ENCODE measurements at regions not wholly inside any gene's neighbourhood (a gene's known extent, or its start where the extent isn't known, plus 50 kb on each side); places are given as distances from the start of the nearest gene placed in this dataset.
A peak's percentile ranks its signal among the peaks of the same experiment; 100 is the strongest.

DNA sequence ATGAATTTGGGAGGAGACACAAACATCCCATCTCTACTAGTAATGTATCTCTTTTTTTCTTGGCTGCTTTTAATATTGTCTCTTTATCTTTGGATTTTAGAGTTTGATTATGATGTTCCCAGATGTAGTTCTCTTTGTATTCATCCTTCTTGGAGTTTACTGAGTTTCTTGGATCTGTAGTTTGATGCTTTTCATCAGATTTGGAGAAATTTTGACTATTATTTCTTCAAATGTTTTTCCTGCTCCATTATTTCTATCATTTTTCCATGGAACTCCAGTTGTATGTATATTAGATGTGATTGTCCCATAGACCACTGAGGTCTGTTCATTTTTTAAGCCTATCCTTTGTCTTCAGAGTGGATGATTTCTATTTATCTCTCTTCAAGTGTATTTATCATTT is 90.7 kb upstream of the ARHGAP5 start:
- H3K4me1 ChIP-seq (ENCODE audit: control insufficient read depth, insufficient read depth, low read length): peaks cover 12% of the 10 kb centered on the region
- ChIA-PET POLR2A (no interaction called here), CTCF (no interaction called here)
- no peak overlapping the region for H3K27ac ChIP-seq (ENCODE audit: extremely low read depth, low read depth, low read length)
- H3K36me3 ChIP-seq (ENCODE audit: control insufficient read depth in 2 of 2, insufficient read depth in 1 of 2, low read length in 2 of 2): no peaks in the 10 kb centered on the region
- TF ChIP-seq ZNF558 (tag by site-specific recombination; IDR thresholded peaks at IDR 0.05): peak; percentile 95
- TF ChIP-seq, protein P1, sequence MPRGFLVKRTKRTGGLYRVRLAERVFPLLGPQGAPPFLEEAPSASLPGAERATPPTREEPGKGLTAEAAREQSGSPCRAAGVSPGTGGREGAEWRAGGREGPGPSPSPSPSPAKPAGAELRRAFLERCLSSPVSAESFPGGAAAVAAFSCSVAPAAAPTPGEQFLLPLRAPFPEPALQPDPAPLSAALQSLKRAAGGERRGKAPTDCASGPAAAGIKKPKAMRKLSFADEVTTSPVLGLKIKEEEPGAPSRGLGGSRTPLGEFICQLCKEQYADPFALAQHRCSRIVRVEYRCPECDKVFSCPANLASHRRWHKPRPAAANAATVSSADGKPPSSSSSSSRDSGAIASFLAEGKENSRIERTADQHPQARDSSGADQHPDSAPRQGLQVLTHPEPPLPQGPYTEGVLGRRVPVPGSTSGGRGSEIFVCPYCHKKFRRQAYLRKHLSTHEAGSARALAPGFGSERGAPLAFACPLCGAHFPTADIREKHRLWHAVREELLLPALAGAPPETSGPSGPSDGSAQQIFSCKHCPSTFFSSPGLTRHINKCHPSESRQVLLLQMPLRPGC (tag by site-specific recombination; IDR thresholded peaks at IDR 0.05): no peak
- H3K4me3 ChIP-seq (ENCODE audit: low read depth, low read length): no peak overlapping the region
- H3K9me3 ChIP-seq (ENCODE audit: control insufficient read depth, insufficient read depth, low read depth, low read length): no peaks in the 10 kb centered on the region; the same call in 1 of the 2 replicates

DNA sequence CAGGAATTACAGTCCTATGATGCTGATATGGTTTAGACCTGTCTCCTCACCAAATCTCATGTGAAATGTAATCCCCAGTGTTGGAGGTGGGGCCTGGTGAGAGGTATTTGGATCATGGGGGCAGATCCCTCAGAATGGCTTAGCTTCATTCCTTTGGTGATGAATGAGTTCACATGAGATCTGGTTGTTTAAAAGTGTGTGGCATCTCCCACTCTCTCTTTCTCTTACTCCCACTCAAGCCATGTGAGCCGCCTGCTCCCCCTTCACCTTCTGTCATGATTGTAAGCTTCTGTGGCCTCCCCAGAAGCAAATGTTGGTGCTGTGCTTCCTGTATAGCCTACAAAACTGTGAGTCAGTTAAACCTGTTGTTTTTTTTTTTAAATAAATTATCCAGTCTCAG is 89.4 kb upstream of the ARHGAP5 start:
- Histone ChIP-seq H3K4me1 (ENCODE audit: control insufficient read depth, insufficient read depth, low read length) (peaks cover 16% of the 10 kb centered on the region), H3K9me3 (ENCODE audit: control insufficient read depth, insufficient read depth, low read depth, low read length) (no peaks in the 10 kb centered on the region; the same call in 1 of the 2 replicates), H3K36me3 (ENCODE audit: control insufficient read depth in 2 of 2, insufficient read depth in 1 of 2, low read length in 2 of 2) (no peaks in the 10 kb centered on the region), H3K4me3 (ENCODE audit: low read depth, low read length) (no peak overlapping the region), H3K27ac (ENCODE audit: extremely low read depth, low read depth, low read length) (no peak overlapping the region)
- CTCF ChIA-PET: no interaction called here
- POLR2A ChIA-PET: no interaction called here
- TF ChIP-seq EGR2 (tag by site-specific recombination; IDR thresholded peaks at IDR 0.05; ENCODE audit: low read depth): peak; percentile 35; the same call in 1 of the 2 replicates
- TF ChIP-seq, protein P2, sequence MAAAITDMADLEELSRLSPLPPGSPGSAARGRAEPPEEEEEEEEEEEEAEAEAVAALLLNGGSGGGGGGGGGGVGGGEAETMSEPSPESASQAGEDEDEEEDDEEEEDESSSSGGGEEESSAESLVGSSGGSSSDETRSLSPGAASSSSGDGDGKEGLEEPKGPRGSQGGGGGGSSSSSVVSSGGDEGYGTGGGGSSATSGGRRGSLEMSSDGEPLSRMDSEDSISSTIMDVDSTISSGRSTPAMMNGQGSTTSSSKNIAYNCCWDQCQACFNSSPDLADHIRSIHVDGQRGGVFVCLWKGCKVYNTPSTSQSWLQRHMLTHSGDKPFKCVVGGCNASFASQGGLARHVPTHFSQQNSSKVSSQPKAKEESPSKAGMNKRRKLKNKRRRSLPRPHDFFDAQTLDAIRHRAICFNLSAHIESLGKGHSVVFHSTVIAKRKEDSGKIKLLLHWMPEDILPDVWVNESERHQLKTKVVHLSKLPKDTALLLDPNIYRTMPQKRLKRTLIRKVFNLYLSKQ (tag by site-specific recombination; IDR thresholded peaks at IDR 0.05; ENCODE audit: borderline replicate concordance): no peak
- peak; percentile 43 for TF ChIP-seq ZFHX2 (tag by site-specific recombination; conservative IDR thresholded peaks at IDR 0.05)

DNA sequence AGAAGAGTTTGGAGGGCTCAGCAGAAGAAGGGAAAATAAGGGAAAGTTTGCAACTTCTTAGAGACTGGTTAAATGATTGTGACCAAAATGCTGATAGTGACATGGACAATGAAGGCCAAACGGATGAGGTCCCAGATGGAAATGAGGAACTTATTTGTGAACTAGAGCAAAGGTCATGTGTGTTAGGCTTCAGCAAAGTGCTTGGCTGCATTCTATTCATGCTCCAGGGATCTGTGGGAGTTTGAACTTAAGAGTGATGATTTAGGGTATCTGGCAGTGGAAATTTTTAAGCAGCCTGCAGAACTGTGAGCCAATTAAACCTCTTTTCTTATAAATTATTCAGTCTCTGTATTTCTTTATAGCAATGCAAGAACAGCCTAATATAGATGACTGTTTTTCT is 88.9 kb upstream of the ARHGAP5 start:
- no peak overlapping the region for H3K4me3 ChIP-seq (ENCODE audit: low read depth, low read length)
- TF ChIP-seq ZNF621 (tag by site-specific recombination; IDR thresholded peaks at IDR 0.05) (no peak), EGR2 (tag by site-specific recombination; IDR thresholded peaks at IDR 0.05; ENCODE audit: low read depth) (no peak), ZNF223 (tag by site-specific recombination; IDR thresholded peaks at IDR 0.05) (no peak), ZIC2 (tag by site-specific recombination; IDR thresholded peaks at IDR 0.05) (no peak), ZBTB1 (tag by site-specific recombination; IDR thresholded peaks at IDR 0.05) (no peak)
- TF ChIP-seq, protein P3, sequence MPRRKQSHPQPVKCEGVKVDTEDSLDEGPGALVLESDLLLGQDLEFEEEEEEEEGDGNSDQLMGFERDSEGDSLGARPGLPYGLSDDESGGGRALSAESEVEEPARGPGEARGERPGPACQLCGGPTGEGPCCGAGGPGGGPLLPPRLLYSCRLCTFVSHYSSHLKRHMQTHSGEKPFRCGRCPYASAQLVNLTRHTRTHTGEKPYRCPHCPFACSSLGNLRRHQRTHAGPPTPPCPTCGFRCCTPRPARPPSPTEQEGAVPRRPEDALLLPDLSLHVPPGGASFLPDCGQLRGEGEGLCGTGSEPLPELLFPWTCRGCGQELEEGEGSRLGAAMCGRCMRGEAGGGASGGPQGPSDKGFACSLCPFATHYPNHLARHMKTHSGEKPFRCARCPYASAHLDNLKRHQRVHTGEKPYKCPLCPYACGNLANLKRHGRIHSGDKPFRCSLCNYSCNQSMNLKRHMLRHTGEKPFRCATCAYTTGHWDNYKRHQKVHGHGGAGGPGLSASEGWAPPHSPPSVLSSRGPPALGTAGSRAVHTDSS (tag by site-specific recombination; IDR thresholded peaks at IDR 0.05): no peak
- POLR2A ChIA-PET: no interaction called here
- H3K27ac ChIP-seq (ENCODE audit: extremely low read depth, low read depth, low read length): no peak overlapping the region
- peaks cover 16% of the 10 kb centered on the region for H3K4me1 ChIP-seq (ENCODE audit: control insufficient read depth, insufficient read depth, low read length)
- CTCF ChIA-PET: no interaction called here
- no peaks in the 10 kb centered on the region for H3K9me3 ChIP-seq (ENCODE audit: control insufficient read depth, insufficient read depth, low read depth, low read length)
- H3K36me3 ChIP-seq (ENCODE audit: control insufficient read depth in 2 of 2, insufficient read depth in 1 of 2, low read length in 2 of 2): no peaks in the 10 kb centered on the region

DNA sequence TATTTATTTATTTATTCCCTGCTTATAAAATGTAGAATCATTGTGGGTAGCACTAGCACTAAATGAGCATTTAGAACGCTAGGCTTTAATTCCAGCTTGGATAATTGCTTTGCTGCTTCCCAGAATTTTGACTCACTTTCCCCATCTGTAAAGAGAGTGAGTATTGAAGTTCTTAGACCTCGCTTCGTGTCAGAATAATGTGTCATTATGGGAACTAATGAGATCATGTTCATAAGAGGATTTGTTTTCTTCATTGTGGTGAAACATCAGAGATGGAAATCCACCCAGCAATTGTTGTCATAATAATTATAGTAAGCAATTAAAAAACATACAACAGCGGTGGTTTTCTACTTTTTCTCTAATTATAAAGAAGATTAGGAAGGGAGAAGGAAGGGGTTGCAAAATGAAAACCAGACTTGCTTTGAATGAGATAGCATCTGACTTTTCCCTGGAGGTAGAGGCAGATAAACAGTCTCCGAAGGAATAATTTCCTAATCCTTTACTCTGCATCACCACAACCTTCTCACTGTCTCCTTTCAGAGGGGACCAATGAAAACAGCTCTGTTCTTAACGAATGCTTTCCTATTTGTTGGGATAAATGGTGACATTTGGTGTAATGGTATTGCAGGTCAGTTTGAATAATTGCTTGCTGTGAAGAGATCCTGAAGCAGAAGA is 86.8 kb upstream of the ARHGAP5 start:
- ChIA-PET CTCF (interaction anchor here (1.9 kb wide), 1 partner anchor 64 kb away, joined by 7 read pairs; no protein-coding TSS in a partner anchor), POLR2A (no interaction called here)
- H3K4me1 ChIP-seq (ENCODE audit: control insufficient read depth, insufficient read depth, low read length): peaks cover 22% of the 10 kb centered on the region
- no peaks in the 10 kb centered on the region for H3K36me3 ChIP-seq (ENCODE audit: control insufficient read depth in 2 of 2, insufficient read depth in 1 of 2, low read length in 2 of 2)
- no peaks in the 10 kb centered on the region for H3K9me3 ChIP-seq (ENCODE audit: control insufficient read depth, insufficient read depth, low read depth, low read length)
- no peak overlapping the region for H3K4me3 ChIP-seq (ENCODE audit: low read depth, low read length)
- H3K27ac ChIP-seq (ENCODE audit: extremely low read depth, low read depth, low read length): peak overlapping the region; percentile 39; the same call in 1 of the 2 replicates
- TF ChIP-seq SP7 (tag by site-specific recombination; IDR thresholded peaks at IDR 0.05): no peak
- TF ChIP-seq ZNF341 (tag by site-specific recombination; IDR thresholded peaks at IDR 0.05; ENCODE audit: low read depth): no peak
- TF ChIP-seq, protein P4, sequence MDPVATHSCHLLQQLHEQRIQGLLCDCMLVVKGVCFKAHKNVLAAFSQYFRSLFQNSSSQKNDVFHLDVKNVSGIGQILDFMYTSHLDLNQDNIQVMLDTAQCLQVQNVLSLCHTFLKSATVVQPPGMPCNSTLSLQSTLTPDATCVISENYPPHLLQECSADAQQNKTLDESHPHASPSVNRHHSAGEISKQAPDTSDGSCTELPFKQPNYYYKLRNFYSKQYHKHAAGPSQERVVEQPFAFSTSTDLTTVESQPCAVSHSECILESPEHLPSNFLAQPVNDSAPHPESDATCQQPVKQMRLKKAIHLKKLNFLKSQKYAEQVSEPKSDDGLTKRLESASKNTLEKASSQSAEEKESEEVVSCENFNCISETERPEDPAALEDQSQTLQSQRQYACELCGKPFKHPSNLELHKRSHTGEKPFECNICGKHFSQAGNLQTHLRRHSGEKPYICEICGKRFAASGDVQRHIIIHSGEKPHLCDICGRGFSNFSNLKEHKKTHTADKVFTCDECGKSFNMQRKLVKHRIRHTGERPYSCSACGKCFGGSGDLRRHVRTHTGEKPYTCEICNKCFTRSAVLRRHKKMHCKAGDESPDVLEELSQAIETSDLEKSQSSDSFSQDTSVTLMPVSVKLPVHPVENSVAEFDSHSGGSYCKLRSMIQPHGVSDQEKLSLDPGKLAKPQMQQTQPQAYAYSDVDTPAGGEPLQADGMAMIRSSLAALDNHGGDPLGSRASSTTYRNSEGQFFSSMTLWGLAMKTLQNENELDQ (tag by site-specific recombination; IDR thresholded peaks at IDR 0.05; ENCODE audit: low read depth): no peak
- no peak for TF ChIP-seq ZBTB7A (tag by site-specific recombination; IDR thresholded peaks at IDR 0.05; ENCODE audit: low read depth)
- TF ChIP-seq ZNF621 (tag by site-specific recombination; IDR thresholded peaks at IDR 0.05): no peak
- TF ChIP-seq ZNF324 (tag by site-specific recombination; IDR thresholded peaks at IDR 0.05): no peak
- TF ChIP-seq ZNF658 (tag by site-specific recombination; IDR thresholded peaks at IDR 0.05): no peak
- TF ChIP-seq PRDM1 (tag by site-specific recombination; IDR thresholded peaks at IDR 0.05): no peak
- TF ChIP-seq, protein P5, sequence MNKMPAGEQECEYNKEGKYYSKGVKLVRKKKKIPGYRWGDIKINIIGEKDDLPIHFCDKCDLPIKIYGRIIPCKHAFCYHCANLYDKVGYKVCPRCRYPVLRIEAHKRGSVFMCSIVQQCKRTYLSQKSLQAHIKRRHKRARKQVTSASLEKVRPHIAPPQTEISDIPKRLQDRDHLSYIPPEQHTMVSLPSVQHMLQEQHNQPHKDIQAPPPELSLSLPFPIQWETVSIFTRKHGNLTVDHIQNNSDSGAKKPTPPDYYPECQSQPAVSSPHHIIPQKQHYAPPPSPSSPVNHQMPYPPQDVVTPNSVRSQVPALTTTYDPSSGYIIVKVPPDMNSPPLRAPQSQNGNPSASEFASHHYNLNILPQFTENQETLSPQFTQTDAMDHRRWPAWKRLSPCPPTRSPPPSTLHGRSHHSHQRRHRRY (tag by site-specific recombination; IDR thresholded peaks at IDR 0.05): no peak

Data from HEK293 (cell line).